WTC11 (cell line): ENCODE measurements at regions not wholly inside any gene's neighbourhood (a gene's known extent, or its start where the extent isn't known, plus 50 kb on each side); places are given as distances from the start of the nearest gene placed in this dataset.

ENCODE experiments used
- ATAC-seq: fragments of 200-7000 bp; cut with Tn5 transposase; 2 replicates; pipeline ENCODE4 v1.10.0; 2021; ENCODE audit warnings: mild to moderate bottlenecking, moderate library complexity
- CTCF ChIA-PET: fragments of 300-600 bp; sonication (Branson Sonifier 250); formaldehyde crosslinking; loops from one replicate; lab custom pipeline; 2021; ENCODE audit warnings: antibody characterized with exemption; lab: Charles Lee
- POLR2A ChIA-PET: fragments of 350-600 bp; sonication (Branson Sonifier 250); formaldehyde crosslinking; loops from one replicate; lab custom pipeline; 2021; ENCODE audit warnings: antibody characterized with exemption; lab: Charles Lee
- DNase-seq: peaks from one replicate; pipeline ENCODE4 v3.0.0; 2021; ENCODE audit warnings: low spot score
- H3K27ac Mint-ChIP-seq: 2 replicates; pipeline ENCODE4 v1.8.0; 2021; ENCODE audit warnings: mixed read lengths
- H3K27me3 Mint-ChIP-seq: 2 replicates; pipeline ENCODE4 v1.8.0; 2021; ENCODE audit warnings: low read depth, mild to moderate bottlenecking, moderate library complexity, mixed read lengths
- H3K36me3 Mint-ChIP-seq: 2 replicates; pipeline ENCODE4 v1.8.0; 2021; ENCODE audit warnings: mixed read lengths
- H3K4me1 Mint-ChIP-seq: 2 replicates; pipeline ENCODE4 v1.8.0; 2022; ENCODE audit warnings: mixed read lengths
- H3K4me3 Mint-ChIP-seq: 2 replicates; pipeline ENCODE4 v1.8.0; 2021; ENCODE audit warnings: mild to moderate bottlenecking, moderate library complexity, mixed read lengths
- H3K9me3 Mint-ChIP-seq: 2 replicates; pipeline ENCODE4 v1.8.0; 2021; ENCODE audit warnings: mixed read lengths
- EMX1 ChIP-seq: fragments of 250-450 bp; sonication (Bioruptor Pico); IDR thresholded peaks from 2 replicates; pipeline ENCODE4 v1.8.0; 2021; ENCODE audit warnings: mild to moderate bottlenecking
- HMGA2 ChIP-seq: fragments of 250-450 bp; sonication (Bioruptor Pico); IDR thresholded peaks from 2 replicates; pipeline ENCODE4 v1.4.0; 2021; ENCODE audit warnings: mild to moderate bottlenecking, moderate library complexity
- IRF2 ChIP-seq: sonication (generic); formaldehyde crosslinking; IDR thresholded peaks from 2 replicates; pipeline ENCODE4 v1.8.0; 2022; ENCODE audit warnings: low read depth, missing genetic modification reagents, borderline replicate concordance
- JUN ChIP-seq: sonication (generic); formaldehyde crosslinking; IDR thresholded peaks from 2 replicates; pipeline ENCODE4 v1.8.0; 2023; ENCODE audit warnings: mild to moderate bottlenecking, missing genetic modification reagents
- NFE2L1 ChIP-seq: sonication (generic); formaldehyde crosslinking; IDR thresholded peaks from 2 replicates; pipeline ENCODE4 v1.8.1; 2023; ENCODE audit warnings: missing genetic modification reagents
- NR3C1 ChIP-seq: sonication (generic); formaldehyde crosslinking; conservative IDR thresholded peaks from 2 replicates; pipeline ENCODE4 v1.8.1; 2023; ENCODE audit warnings: low read depth, mild to moderate bottlenecking, missing genetic modification reagents
- OVOL2 ChIP-seq: fragments of 250-450 bp; sonication (Bioruptor Pico); IDR thresholded peaks from 2 replicates; pipeline ENCODE4 v1.9.0; 2021; ENCODE audit warnings: mild to moderate bottlenecking, borderline replicate concordance
- ZNF423 ChIP-seq: fragments of 250-450 bp; sonication (Bioruptor Pico); IDR thresholded peaks from 2 replicates; pipeline ENCODE4 v2.1.2; 2022; ENCODE audit warnings: mild to moderate bottlenecking, moderate library complexity
- ZNF671 ChIP-seq: fragments of 250-450 bp; sonication (Bioruptor Pico); IDR thresholded peaks from 2 replicates; pipeline ENCODE4 v1.8.0; 2021; ENCODE audit warnings: mild to moderate bottlenecking
- TF ChIP-seq, protein P1 (sequence below): sonication (generic); formaldehyde crosslinking; IDR thresholded peaks from 2 replicates; pipeline ENCODE4 v1.8.1; 2022; ENCODE audit warnings: low read depth, mild to moderate bottlenecking, moderate library complexity, missing genetic modification reagents, borderline replicate concordance
- TF ChIP-seq, protein P2 (sequence below): sonication (generic); formaldehyde crosslinking; IDR thresholded peaks from 2 replicates; pipeline ENCODE4 v1.8.1; 2022; ENCODE audit warnings: mild to moderate bottlenecking, missing genetic modification reagents, moderate library complexity, borderline replicate concordance
- TF ChIP-seq, protein P3 (sequence below): sonication (generic); formaldehyde crosslinking; IDR thresholded peaks from 2 replicates; pipeline ENCODE4 v1.8.0; 2022; ENCODE audit warnings: mild to moderate bottlenecking, missing genetic modification reagents
- TF ChIP-seq, protein P4 (sequence below): sonication (generic); formaldehyde crosslinking; IDR thresholded peaks from 2 replicates; pipeline ENCODE4 v1.8.1; 2022; ENCODE audit warnings: low read depth, missing genetic modification reagents, borderline replicate concordance
- TF ChIP-seq, protein P5 (sequence below): fragments of 250-450 bp; sonication (Bioruptor Pico); IDR thresholded peaks from 2 replicates; pipeline ENCODE4 v1.9.0; 2021; ENCODE audit warnings: moderate library complexity, mild to moderate bottlenecking, inconsistent platforms, borderline replicate concordance

DNA sequence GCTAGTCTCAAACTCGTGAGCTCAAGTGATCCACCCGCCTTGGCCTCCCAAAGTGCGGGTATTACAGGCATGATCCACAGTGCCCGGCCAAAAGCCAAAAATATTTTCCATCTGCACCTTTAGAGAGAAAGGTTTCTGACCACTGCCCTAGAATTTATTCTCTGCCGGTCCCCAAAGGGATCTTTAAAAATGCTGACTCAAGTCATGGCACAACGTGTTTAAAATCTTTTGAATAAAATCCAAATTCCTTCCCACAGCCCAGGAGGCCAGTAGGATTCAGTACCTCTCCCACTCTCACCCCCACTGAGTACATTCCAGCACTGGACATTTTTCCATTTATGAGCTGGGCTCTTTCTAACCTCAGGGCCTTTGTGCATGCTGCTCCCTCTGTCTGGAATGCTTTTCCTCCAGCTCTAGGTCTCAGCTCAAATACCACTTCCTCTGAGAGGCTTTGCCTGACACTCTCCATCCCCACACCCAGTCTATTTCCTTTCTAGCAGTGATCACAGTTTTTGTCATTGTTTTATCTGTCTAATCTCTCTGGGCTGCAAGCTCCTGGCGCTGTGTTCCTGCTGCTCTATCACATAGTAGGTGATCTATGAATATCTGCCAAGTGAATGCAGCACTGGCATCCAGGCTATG lies 502.9 kb downstream of the SHQ1 start:
- Mint-ChIP-seq H3K27me3 (no peaks in the 10 kb centered on the region), H3K27ac (no peak overlapping the region; the same call in 1 of the 2 replicates), H3K4me3 (no peak overlapping the region), H3K4me1 (peaks cover 18% of the 10 kb centered on the region), H3K9me3 (peaks cover 6% of the 10 kb centered on the region), H3K36me3 (no peaks in the 10 kb centered on the region)
- ATAC-seq (no peak), DNase-seq (no peak)
- POLR2A ChIA-PET, result no interaction called here
- CTCF ChIA-PET, result no interaction called here
- TF ChIP-seq EMX1 (CRISPR knock-in tag), result no peak

DNA sequence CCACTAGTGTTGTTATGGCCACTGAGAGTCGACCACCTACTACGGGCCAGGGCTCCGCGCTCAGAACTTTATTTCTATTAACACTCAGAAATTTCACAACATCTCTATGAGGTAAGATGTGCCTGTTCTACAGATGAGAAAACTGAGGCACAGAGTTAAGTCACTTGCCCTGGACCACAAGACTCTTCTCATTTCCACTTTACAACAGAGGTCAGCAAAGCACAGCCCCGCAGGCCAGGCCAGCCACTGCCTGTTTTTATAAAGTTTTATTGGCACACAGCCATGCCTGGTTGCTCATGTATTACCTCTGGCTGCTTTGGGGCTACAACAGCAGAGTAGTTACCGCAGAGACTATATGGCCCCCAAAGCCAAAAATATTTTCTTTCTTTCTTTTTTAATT lies 503.6 kb downstream of the SHQ1 start:
- H3K4me1 Mint-ChIP-seq, result peaks cover 18% of the 10 kb centered on the region
- CTCF ChIA-PET, result no interaction called here
- TF ChIP-seq HMGA2 (CRISPR knock-in tag) (no peak), ZNF671 (CRISPR knock-in tag) (no peak)
- TF ChIP-seq, all 79 proteins: peak for 0
- Mint-ChIP-seq H3K9me3 (peaks cover 6% of the 10 kb centered on the region), H3K27ac (no peak overlapping the region), H3K27me3 (no peaks in the 10 kb centered on the region), H3K36me3 (no peaks in the 10 kb centered on the region), H3K4me3 (no peak overlapping the region)
- POLR2A ChIA-PET, result no interaction called here
- no peak for DNase-seq
- ATAC-seq, result no peak

DNA sequence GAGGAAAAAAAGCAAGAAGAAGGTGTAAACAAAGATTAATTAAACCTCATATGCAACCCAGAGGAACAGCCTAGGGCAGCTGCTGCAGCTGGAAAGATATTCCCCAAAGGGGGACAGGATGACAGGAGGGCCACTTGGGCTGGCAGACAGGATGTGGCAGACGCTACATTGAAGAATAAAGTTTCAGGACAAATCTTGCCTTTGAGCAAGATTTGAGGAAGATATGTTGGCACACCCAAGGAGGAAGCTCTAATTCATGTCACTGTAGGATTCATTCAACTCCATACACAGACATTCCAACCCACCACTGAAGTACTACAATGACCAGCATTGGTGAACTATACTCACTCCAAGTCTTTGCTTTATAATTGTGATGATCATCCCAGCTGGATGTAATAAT lies 504.0 kb downstream of the SHQ1 start:
- ChIA-PET POLR2A (no interaction called here), CTCF (no interaction called here)
- Mint-ChIP-seq H3K27ac (no peak overlapping the region), H3K27me3 (no peaks in the 10 kb centered on the region), H3K9me3 (peaks cover 4% of the 10 kb centered on the region), H3K4me3 (no peak overlapping the region), H3K36me3 (no peaks in the 10 kb centered on the region), H3K4me1 (peaks cover 18% of the 10 kb centered on the region)
- DNase-seq, result no peak
- ATAC-seq, result no peak
- TF ChIP-seq ZNF671 (CRISPR knock-in tag), result no peak
- TF ChIP-seq NFE2L1 (CRISPR knock-in tag), result no peak

DNA sequence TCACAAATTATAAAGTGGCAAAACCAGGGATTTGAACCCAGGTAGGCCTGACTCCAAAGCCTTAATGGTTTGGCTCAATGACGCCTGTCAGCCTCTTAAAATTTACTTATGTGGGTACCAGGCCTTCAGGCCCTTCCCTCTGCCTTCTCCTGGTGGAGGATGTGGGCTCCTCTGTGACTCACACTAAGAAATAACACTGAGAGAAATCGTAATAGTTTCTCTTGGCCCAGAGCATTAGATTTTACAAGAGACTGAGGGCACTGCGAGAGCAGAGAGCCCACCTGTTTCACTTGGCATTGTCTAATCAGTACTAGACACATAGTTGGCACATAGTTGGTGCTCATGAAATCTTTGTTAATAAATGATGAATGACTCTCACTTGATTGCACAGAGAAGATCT lies 505.2 kb downstream of the SHQ1 start:
- ChIA-PET POLR2A (no interaction called here), CTCF (no interaction called here)
- no peaks in the 10 kb centered on the region for H3K9me3 Mint-ChIP-seq
- no peak overlapping the region for H3K4me3 Mint-ChIP-seq
- no peak overlapping the region for H3K27ac Mint-ChIP-seq
- H3K27me3 Mint-ChIP-seq, result no peaks in the 10 kb centered on the region
- H3K4me1 Mint-ChIP-seq, result peaks cover 18% of the 10 kb centered on the region
- H3K36me3 Mint-ChIP-seq, result no peaks in the 10 kb centered on the region
- ATAC-seq, result no peak
- no peak for DNase-seq
- TF ChIP-seq, protein P1, sequence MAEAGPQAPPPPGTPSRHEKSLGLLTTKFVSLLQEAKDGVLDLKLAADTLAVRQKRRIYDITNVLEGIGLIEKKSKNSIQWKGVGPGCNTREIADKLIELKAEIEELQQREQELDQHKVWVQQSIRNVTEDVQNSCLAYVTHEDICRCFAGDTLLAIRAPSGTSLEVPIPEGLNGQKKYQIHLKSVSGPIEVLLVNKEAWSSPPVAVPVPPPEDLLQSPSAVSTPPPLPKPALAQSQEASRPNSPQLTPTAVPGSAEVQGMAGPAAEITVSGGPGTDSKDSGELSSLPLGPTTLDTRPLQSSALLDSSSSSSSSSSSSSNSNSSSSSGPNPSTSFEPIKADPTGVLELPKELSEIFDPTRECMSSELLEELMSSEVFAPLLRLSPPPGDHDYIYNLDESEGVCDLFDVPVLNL (CRISPR knock-in tag), result no peak
- no peak for TF ChIP-seq JUN
- TF ChIP-seq, protein P2, sequence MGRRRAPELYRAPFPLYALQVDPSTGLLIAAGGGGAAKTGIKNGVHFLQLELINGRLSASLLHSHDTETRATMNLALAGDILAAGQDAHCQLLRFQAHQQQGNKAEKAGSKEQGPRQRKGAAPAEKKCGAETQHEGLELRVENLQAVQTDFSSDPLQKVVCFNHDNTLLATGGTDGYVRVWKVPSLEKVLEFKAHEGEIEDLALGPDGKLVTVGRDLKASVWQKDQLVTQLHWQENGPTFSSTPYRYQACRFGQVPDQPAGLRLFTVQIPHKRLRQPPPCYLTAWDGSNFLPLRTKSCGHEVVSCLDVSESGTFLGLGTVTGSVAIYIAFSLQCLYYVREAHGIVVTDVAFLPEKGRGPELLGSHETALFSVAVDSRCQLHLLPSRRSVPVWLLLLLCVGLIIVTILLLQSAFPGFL (CRISPR knock-in tag), result no peak
- TF ChIP-seq, protein P3, sequence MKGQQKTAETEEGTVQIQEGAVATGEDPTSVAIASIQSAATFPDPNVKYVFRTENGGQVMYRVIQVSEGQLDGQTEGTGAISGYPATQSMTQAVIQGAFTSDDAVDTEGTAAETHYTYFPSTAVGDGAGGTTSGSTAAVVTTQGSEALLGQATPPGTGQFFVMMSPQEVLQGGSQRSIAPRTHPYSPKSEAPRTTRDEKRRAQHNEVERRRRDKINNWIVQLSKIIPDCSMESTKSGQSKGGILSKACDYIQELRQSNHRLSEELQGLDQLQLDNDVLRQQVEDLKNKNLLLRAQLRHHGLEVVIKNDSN (CRISPR knock-in tag), result no peak

DNA sequence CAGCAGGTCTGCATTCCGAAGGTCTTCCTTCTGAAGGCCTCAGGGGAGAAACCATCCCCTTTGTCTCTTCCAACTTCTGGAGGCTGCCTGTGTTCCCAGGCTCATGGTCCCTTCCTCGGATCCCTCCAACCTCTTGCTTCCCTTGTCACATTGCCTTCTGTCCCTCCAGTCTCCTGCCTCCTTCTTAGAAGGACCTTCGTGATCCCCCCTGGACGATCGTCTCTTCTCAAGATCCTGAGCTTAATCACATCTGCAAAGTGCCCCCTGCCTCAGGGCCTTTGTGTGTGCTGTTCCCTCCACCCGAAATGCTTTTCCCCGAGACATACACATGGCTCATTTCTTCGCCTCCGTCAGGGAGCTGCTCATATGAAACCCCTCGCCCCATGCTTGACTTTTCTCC lies 505.8 kb downstream of the SHQ1 start:
- Mint-ChIP-seq H3K9me3 (no peaks in the 10 kb centered on the region), H3K27me3 (no peaks in the 10 kb centered on the region), H3K4me3 (no peak overlapping the region), H3K36me3 (no peaks in the 10 kb centered on the region), H3K4me1 (peaks cover 13% of the 10 kb centered on the region), H3K27ac (no peak overlapping the region)
- CTCF ChIA-PET, result interaction anchor here (1.1 kb wide), 1 partner anchor 323 kb away, joined by 3 read pairs; no protein-coding TSS in a partner anchor
- no peak for TF ChIP-seq OVOL2 (CRISPR knock-in tag)
- TF ChIP-seq, protein P4, sequence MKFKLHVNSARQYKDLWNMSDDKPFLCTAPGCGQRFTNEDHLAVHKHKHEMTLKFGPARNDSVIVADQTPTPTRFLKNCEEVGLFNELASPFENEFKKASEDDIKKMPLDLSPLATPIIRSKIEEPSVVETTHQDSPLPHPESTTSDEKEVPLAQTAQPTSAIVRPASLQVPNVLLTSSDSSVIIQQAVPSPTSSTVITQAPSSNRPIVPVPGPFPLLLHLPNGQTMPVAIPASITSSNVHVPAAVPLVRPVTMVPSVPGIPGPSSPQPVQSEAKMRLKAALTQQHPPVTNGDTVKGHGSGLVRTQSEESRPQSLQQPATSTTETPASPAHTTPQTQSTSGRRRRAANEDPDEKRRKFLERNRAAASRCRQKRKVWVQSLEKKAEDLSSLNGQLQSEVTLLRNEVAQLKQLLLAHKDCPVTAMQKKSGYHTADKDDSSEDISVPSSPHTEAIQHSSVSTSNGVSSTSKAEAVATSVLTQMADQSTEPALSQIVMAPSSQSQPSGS (CRISPR knock-in tag), result no peak
- TF ChIP-seq HMGA2 (CRISPR knock-in tag), result no peak
- TF ChIP-seq, protein P2 (CRISPR knock-in tag), result no peak
- no peak for TF ChIP-seq ZNF423
- no peak for TF ChIP-seq IRF2 (CRISPR knock-in tag)
- no peak for TF ChIP-seq NR3C1 (CRISPR knock-in tag)
- TF ChIP-seq, protein P5, sequence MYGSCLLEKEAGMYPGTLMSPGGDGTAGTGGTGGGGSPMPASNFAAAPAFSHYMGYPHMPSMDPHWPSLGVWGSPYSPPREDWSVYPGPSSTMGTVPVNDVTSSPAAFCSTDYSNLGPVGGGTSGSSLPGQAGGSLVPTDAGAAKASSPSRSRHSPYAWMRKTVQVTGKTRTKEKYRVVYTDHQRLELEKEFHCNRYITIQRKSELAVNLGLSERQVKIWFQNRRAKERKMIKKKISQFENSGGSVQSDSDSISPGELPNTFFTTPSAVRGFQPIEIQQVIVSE (CRISPR knock-in tag), result no peak
- TF ChIP-seq NFE2L1 (CRISPR knock-in tag), result no peak
- ATAC-seq (no peak), DNase-seq (no peak)
- POLR2A ChIA-PET, result no interaction called here
